ENCODE measurements at regions not wholly inside any gene's neighbourhood (a gene's known extent, or its start where the extent isn't known, plus 50 kb on each side); places are given as distances from the start of the nearest gene placed in this dataset.
A peak's percentile ranks its signal among the peaks of the same experiment; 100 is the strongest.

- peak; percentile 41 for DNase-seq (ENCODE audit: low spot score)
Observed at GRCh38 chr17:77636835-77637817, 321.4 kb upstream of the TNRC6C start.

GRCh38 chr17:77637818-77638575 is 320.5 kb upstream of the TNRC6C start:
- DNase-seq (ENCODE audit: low spot score), result peak; percentile 79

- DNase-seq (ENCODE audit: low spot score), result no peak
Observed at GRCh38 chr17:77640252-77640651, 318.3 kb upstream of the TNRC6C start.

GRCh38 chr17:77640916-77641605 is 317.4 kb upstream of the TNRC6C start:
- no peak for DNase-seq (ENCODE audit: low spot score)

GRCh38 chr17:77641718-77642117 is 316.8 kb upstream of the TNRC6C start:
- DNase-seq (ENCODE audit: low spot score), result no peak

- DNase-seq (ENCODE audit: low spot score), result no peak
Observed at GRCh38 chr17:77644181-77645071, 314.1 kb upstream of the TNRC6C start.

GRCh38 chr17:77645072-77646045 is 313.1 kb upstream of the TNRC6C start:
- DNase-seq (ENCODE audit: low spot score), result peak; percentile 53

GRCh38 chr17:77646046-77646430 is 312.5 kb upstream of the TNRC6C start:
- no peak for DNase-seq (ENCODE audit: low spot score)

- DNase-seq (ENCODE audit: low spot score), result no peak
Observed at GRCh38 chr17:77647531-77647930, 311.0 kb upstream of the TNRC6C start.

GRCh38 chr17:77649717-77650211 is 308.7 kb upstream of the TNRC6C start:
- no peak for DNase-seq (ENCODE audit: low spot score)

- no peak for DNase-seq (ENCODE audit: low spot score)
Observed at GRCh38 chr17:77651988-77652387, 306.5 kb upstream of the TNRC6C start.

GRCh38 chr17:77654296-77654695 is 304.2 kb upstream of the TNRC6C start:
- no peak for DNase-seq (ENCODE audit: low spot score)

- DNase-seq (ENCODE audit: low spot score), result no peak
Observed at GRCh38 chr17:77654850-77655249, 303.7 kb upstream of the TNRC6C start.

- no peak for DNase-seq (ENCODE audit: low spot score)
Observed at GRCh38 chr17:77656054-77656453, 302.4 kb upstream of the TNRC6C start.

- DNase-seq (ENCODE audit: low spot score), result no peak
Observed at GRCh38 chr17:77657839-77658238, 300.7 kb upstream of the TNRC6C start.

- DNase-seq (ENCODE audit: low spot score), result no peak
Observed at GRCh38 chr17:77660524-77660923, 298.0 kb upstream of the TNRC6C start.

- DNase-seq (ENCODE audit: low spot score), result no peak
Observed at GRCh38 chr17:77662833-77663232, 295.7 kb upstream of the TNRC6C start.

GRCh38 chr17:77664097-77664729 is 294.3 kb upstream of the TNRC6C start:
- no peak for DNase-seq (ENCODE audit: low spot score)

GRCh38 chr17:77665833-77666232 is 292.7 kb upstream of the TNRC6C start:
- no peak for DNase-seq (ENCODE audit: low spot score)

Data from SK-N-DZ (cell line).